Neural cell (in vitro differentiated cells): ENCODE measurements at regions not wholly inside any gene's neighbourhood (a gene's known extent, or its start where the extent isn't known, plus 50 kb on each side); places are given as distances from the start of the nearest gene placed in this dataset.

Source experiments
- H2AFZ ChIP-seq: fragments of 200-600, 300-800 bp; sonication (generic), shearing (Covaris generic); 2 replicates; pipeline ENCODE4 v1.6.0; 2014; ENCODE audit warnings: low read depth, mild to moderate bottlenecking, antibody characterized with exemption, low read length, moderate library complexity
- H3F3A ChIP-seq: fragments of 200-600 bp; shearing (Covaris generic); 2 replicates; pipeline ENCODE4 v1.6.1; 2016; ENCODE audit warnings: mild to moderate bottlenecking, moderate library complexity, mixed read lengths, antibody characterized with exemption, low read length; ENCODE audit not compliant: insufficient read depth, poor library complexity, severe bottlenecking
- H3K27ac ChIP-seq: fragments of 200-600, 300-800 bp; sonication (generic), shearing (Covaris generic); 2 replicates; pipeline ENCODE4 v1.5.1; 2014; ENCODE audit warnings: mild to moderate bottlenecking, low read length, moderate library complexity
- H3K27me3 ChIP-seq: fragments of 300-800, 200-600 bp; sonication (generic), shearing (Covaris generic); 2 replicates; pipeline ENCODE4 v1.6.0; 2014; ENCODE audit warnings: mild to moderate bottlenecking, low read depth, low read length, moderate library complexity; ENCODE audit not compliant: insufficient read depth
- H3K36me3 ChIP-seq: fragments of 300-800, 200-600 bp; sonication (generic), shearing (Covaris generic); 2 replicates; pipeline ENCODE4 v1.5.1; 2014; ENCODE audit warnings: mild to moderate bottlenecking, antibody characterized with exemption, low read length, moderate library complexity; ENCODE audit not compliant: insufficient read depth
- H3K4me2 ChIP-seq: fragments of 300-800, 200-600 bp; sonication (generic), shearing (Covaris generic); 2 replicates; pipeline ENCODE4 v1.6.0; 2014; ENCODE audit warnings: mild to moderate bottlenecking, low read length
- H3K4me3 ChIP-seq: fragments of 300-800, 200-600 bp; sonication (generic), shearing (Covaris generic); 2 replicates; pipeline ENCODE4 v1.5.1; 2014; ENCODE audit warnings: mild to moderate bottlenecking, low read length, moderate library complexity
- H3K79me2 ChIP-seq: fragments of 200-600 bp; shearing (Covaris generic); replicated peaks from 2 replicates; pipeline ENCODE4 v1.6.0; 2014; ENCODE audit warnings: mild to moderate bottlenecking, low read length, moderate library complexity; ENCODE audit not compliant: insufficient read depth
- H3K9ac ChIP-seq: fragments of 300-800, 200-600 bp; sonication (generic), shearing (Covaris generic); 2 replicates; pipeline ENCODE4 v1.6.1; 2016; ENCODE audit warnings: mild to moderate bottlenecking, low read length, mixed read lengths
- H3K9me2 ChIP-seq: fragments of 200-600 bp; shearing (Covaris generic); 2 replicates; pipeline ENCODE4 v1.6.1; 2016; ENCODE audit warnings: mild to moderate bottlenecking, low read length, mixed read lengths; ENCODE audit not compliant: insufficient read depth
- H3K9me3 ChIP-seq: fragments of 200-600, 300-800 bp; sonication (generic), shearing (Covaris generic); 2 replicates; pipeline ENCODE4 v1.6.1; 2016; ENCODE audit warnings: mild to moderate bottlenecking, mixed run types, low read length, moderate library complexity, mixed read lengths
- H4K20me1 ChIP-seq: fragments of 200-600 bp; shearing (Covaris generic); 2 replicates; pipeline ENCODE4 v1.6.1; 2016; ENCODE audit warnings: mild to moderate bottlenecking, mixed run types; ENCODE audit not compliant: insufficient read depth
- EP300 ChIP-seq: fragments of 450-650 bp; conservative IDR thresholded peaks from 2 replicates; pipeline ENCODE4 v1.6.1; 2014; ENCODE audit warnings: antibody characterized with exemption, mild to moderate bottlenecking, moderate library complexity; ENCODE audit not compliant: poor library complexity, severe bottlenecking
- EZH2 ChIP-seq: fragments of 200-600, 300-800 bp; shearing (Covaris generic), sonication (generic); IDR thresholded peaks from 2 replicates; pipeline ENCODE4 v1.6.1; 2014; ENCODE audit warnings: antibody characterized with exemption, low read length, borderline replicate concordance, mild to moderate bottlenecking; ENCODE audit not compliant: insufficient read depth, poor library complexity, severe bottlenecking
- MXI1 ChIP-seq: fragments of 450-650 bp; conservative IDR thresholded peaks from 2 replicates; pipeline ENCODE4 v1.6.1; 2014; ENCODE audit warnings: antibody characterized with exemption, mild to moderate bottlenecking; ENCODE audit not compliant: poor library complexity, severe bottlenecking
- POLR2AphosphoS5 ChIP-seq: IDR thresholded peaks from 2 replicates; pipeline ENCODE4 v1.6.1; 2012
- RAD21 ChIP-seq: fragments of 450-650 bp; conservative IDR thresholded peaks from 2 replicates; pipeline ENCODE4 v1.6.1; 2014; ENCODE audit warnings: antibody characterized with exemption, mild to moderate bottlenecking, moderate library complexity
- SMC3 ChIP-seq: fragments of 450-650 bp; conservative IDR thresholded peaks from 2 replicates; pipeline ENCODE4 v1.6.1; 2014; ENCODE audit warnings: antibody characterized with exemption, mild to moderate bottlenecking, moderate library complexity; ENCODE audit not compliant: poor library complexity
- TAF1 ChIP-seq: IDR thresholded peaks from 2 replicates; pipeline ENCODE4 v1.6.1; 2012; ENCODE audit warnings: low read depth
- TF ChIP-seq, protein P1 (sequence below): fragments of 450-650 bp; IDR thresholded peaks from 2 replicates; pipeline ENCODE4 v1.5.1; 2014; ENCODE audit warnings: antibody characterized with exemption, mild to moderate bottlenecking, moderate library complexity; ENCODE audit not compliant: poor library complexity, severe bottlenecking

DNA sequence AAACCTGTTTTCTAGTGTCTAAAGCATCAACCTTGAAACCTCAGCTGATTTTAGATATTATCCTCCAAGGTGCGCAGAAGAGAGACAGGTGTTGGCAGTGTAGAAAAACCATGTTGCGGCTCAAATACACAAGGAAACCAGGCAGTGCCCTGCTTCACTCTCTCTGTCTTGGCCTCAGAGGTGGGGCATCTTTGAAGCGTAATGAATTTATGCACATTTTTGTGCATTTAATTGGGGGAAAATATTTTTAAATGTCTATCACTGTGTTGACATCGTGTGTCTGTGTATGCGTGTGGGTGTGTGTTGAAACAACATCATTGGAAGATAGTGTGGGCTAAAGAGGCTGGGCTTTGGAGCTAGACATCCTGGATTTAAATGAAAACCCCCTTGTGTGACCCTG lies 334.0 kb upstream of the CHD6 start:
- TF ChIP-seq EP300 (no peak), SMC3 (no peak), TAF1 (no peak), EZH2 (no peak), RAD21 (no peak)
- TF ChIP-seq, protein P1, sequence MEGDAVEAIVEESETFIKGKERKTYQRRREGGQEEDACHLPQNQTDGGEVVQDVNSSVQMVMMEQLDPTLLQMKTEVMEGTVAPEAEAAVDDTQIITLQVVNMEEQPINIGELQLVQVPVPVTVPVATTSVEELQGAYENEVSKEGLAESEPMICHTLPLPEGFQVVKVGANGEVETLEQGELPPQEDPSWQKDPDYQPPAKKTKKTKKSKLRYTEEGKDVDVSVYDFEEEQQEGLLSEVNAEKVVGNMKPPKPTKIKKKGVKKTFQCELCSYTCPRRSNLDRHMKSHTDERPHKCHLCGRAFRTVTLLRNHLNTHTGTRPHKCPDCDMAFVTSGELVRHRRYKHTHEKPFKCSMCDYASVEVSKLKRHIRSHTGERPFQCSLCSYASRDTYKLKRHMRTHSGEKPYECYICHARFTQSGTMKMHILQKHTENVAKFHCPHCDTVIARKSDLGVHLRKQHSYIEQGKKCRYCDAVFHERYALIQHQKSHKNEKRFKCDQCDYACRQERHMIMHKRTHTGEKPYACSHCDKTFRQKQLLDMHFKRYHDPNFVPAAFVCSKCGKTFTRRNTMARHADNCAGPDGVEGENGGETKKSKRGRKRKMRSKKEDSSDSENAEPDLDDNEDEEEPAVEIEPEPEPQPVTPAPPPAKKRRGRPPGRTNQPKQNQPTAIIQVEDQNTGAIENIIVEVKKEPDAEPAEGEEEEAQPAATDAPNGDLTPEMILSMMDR: no peak

DNA sequence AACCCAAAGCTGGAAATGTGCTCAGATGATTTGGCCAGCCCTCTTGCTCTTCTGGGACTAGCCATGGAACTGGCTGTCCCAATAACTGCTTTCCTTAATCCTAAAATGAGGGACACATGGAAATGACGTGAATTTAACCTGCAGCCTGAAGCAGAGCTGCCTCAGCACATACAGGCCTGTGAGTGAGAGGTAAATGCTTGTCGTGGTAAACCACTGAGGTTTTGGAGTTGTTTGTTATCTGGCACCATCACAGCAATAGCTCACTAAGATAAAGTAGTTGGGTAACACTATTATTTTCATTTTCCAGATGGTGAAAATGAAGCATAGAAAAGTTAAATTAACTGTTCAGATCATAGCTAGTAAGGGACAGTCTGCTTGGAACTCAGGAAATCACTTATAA lies 333.4 kb upstream of the CHD6 start:
- Histone ChIP-seq H3K27ac (no peak overlapping the region), H3K4me3 (no peak overlapping the region), H2AFZ (no peak overlapping the region), H3K9me2 (no peaks in the 10 kb centered on the region), H4K20me1 (no peaks in the 10 kb centered on the region), H3K36me3 (no peaks in the 10 kb centered on the region), H3K27me3 (no peaks in the 10 kb centered on the region), H3K79me2 (no peaks in the 10 kb centered on the region), H3K9me3 (no peaks in the 10 kb centered on the region), H3F3A (peaks cover 4% of the 10 kb centered on the region), H3K4me2 (no peak overlapping the region), H3K9ac (no peak overlapping the region)
- TF ChIP-seq RAD21: no peak
- no peak for TF ChIP-seq MXI1
- no peak for TF ChIP-seq TAF1
- no peak for TF ChIP-seq SMC3
- TF ChIP-seq EZH2: no peak

More for the DNA sequence above, 334.0 kb upstream of the CHD6 start:
- Histone ChIP-seq H3K9ac (no peak overlapping the region), H3K9me2 (no peaks in the 10 kb centered on the region), H3K36me3 (no peaks in the 10 kb centered on the region), H3K4me3 (no peak overlapping the region), H3F3A (peaks cover 4% of the 10 kb centered on the region), H3K4me2 (no peak overlapping the region), H2AFZ (no peak overlapping the region), H3K27me3 (no peaks in the 10 kb centered on the region), H4K20me1 (no peaks in the 10 kb centered on the region), H3K9me3 (no peaks in the 10 kb centered on the region), H3K27ac (no peak overlapping the region), H3K79me2 (no peaks in the 10 kb centered on the region)

DNA sequence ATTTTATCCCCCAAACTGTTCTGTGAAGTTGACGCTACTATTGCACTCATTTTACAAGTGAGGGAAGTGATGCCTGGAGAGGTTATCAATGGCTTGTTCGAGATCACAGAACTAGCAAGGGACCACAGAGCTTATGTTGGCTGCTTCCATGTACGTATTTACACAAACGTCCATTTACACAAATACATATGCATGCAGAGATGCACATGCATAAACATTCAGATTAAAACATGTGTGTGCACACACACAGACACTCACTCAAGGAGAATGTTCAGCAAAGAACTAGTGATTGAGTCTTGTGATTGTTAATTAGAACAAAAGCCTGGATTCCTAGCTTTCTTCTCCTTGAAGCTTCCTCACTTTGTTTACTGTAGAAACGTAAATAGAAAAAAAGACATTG lies 321.5 kb upstream of the CHD6 start:
- Histone ChIP-seq H3K27ac (no peak overlapping the region), H3K9ac (no peak overlapping the region), H4K20me1 (no peaks in the 10 kb centered on the region), H3K9me3 (no peaks in the 10 kb centered on the region), H3K27me3 (no peaks in the 10 kb centered on the region), H3K4me2 (no peak overlapping the region), H3K9me2 (no peaks in the 10 kb centered on the region), H3K4me3 (no peak overlapping the region), H2AFZ (no peak overlapping the region), H3F3A (no peaks in the 10 kb centered on the region), H3K36me3 (no peaks in the 10 kb centered on the region), H3K79me2 (no peaks in the 10 kb centered on the region)
- no peak for TF ChIP-seq MXI1
- no peak for TF ChIP-seq TAF1
- TF ChIP-seq POLR2AphosphoS5: no peak
- TF ChIP-seq, protein P1: no peak
